Osteocyte (in vitro differentiated cells): ENCODE measurements at regions not wholly inside any gene's neighbourhood (a gene's known extent, or its start where the extent isn't known, plus 50 kb on each side); places are given as distances from the start of the nearest gene placed in this dataset.

Experiments used
- DNase-seq: peaks from one replicate; pipeline ENCODE4 v3.0.0; 2021; ENCODE audit warnings: mixed read lengths; ENCODE audit not compliant: unreplicated experiment; ENCODE audit errors: extremely low spot score
- H3K27ac Mint-ChIP-seq: one replicate; pipeline ENCODE4 v1.8.0; 2021; ENCODE audit warnings: mild to moderate bottlenecking, mixed read lengths; ENCODE audit not compliant: unreplicated experiment
- H3K27me3 Mint-ChIP-seq: one replicate; pipeline ENCODE4 v1.8.0; 2021; ENCODE audit warnings: mixed read lengths; ENCODE audit not compliant: unreplicated experiment
- H3K36me3 Mint-ChIP-seq: one replicate; pipeline ENCODE4 v1.8.0; 2021; ENCODE audit warnings: mixed read lengths; ENCODE audit not compliant: unreplicated experiment
- H3K4me1 Mint-ChIP-seq: one replicate; pipeline ENCODE4 v1.8.0; 2021; ENCODE audit warnings: mixed read lengths; ENCODE audit not compliant: unreplicated experiment
- H3K4me3 Mint-ChIP-seq: one replicate; pipeline ENCODE4 v1.8.0; 2021; ENCODE audit warnings: mild to moderate bottlenecking, moderate library complexity, mixed read lengths; ENCODE audit not compliant: unreplicated experiment
- H3K9me3 Mint-ChIP-seq: one replicate; pipeline ENCODE4 v1.8.0; 2021; ENCODE audit warnings: mixed read lengths; ENCODE audit not compliant: unreplicated experiment
- CTCF ChIP-seq: fragments of 200-600 bp; sonication (generic); IDR thresholded peaks from 2 replicates; pipeline ENCODE4 v1.5.0; 2021; ENCODE audit warnings: antibody characterized with exemption, mild to moderate bottlenecking, moderate library complexity

DNA sequence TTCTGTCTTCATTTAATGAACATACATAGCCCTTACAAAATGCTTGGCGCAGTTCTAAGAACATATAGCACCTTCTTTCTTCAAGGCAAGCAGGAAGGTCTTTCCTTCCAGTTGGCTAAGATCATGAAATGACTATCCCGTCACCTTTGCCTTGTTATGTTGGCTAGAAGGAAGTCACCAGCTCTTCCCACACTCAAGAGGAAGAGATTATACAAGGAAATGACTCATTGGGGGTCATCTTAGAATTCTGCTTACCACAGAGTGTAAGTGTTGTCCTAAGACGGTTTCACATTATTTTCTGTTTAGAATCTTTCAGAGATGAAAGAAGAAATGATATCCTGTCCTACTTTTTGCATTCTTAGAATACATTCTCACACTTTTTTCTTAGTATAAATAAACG is 808.0 kb upstream of the LUZP2 start:
- no peaks in the 10 kb centered on the region for H3K9me3 Mint-ChIP-seq
- H3K27me3 Mint-ChIP-seq: no peaks in the 10 kb centered on the region
- DNase-seq: no peak
- H3K4me3 Mint-ChIP-seq: no peak overlapping the region
- H3K27ac Mint-ChIP-seq: no peak overlapping the region
- H3K36me3 Mint-ChIP-seq: no peaks in the 10 kb centered on the region
- H3K4me1 Mint-ChIP-seq: peaks cover 8% of the 10 kb centered on the region
- TF ChIP-seq CTCF: no peak

DNA sequence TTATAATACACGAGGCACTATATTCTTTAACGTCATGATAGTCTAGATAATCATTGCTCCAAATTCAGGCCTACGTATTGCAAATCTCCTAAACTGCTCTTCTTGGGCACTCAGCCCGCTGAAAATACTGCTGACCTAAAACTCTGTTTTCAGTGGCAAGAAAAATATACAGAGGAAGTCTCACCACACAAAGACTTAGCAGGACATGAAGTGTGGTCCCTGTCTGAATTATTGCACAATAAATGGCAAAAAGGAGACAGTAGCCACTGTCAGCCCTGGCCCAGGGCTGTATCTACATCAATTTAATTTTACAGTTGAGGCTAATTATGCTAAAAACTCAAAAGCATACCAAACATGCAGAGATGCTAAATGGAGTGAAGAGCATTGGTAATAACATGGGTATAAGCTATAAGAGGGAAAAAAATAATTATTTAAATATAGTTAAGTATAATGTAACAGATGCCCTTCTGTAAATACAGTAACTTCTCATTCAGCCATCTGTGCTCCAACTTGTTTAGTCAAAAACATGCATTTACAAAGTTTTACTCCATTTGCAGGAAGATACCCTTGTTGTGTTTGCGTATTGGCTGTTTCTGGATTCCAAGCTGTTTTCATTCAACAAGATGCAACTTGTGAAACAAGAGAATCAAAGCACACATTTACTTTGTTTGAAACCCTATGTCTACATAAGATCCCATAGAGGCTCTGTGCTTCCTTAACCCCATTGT is 800.0 kb upstream of the LUZP2 start:
- no peaks in the 10 kb centered on the region for H3K27me3 Mint-ChIP-seq
- H3K27ac Mint-ChIP-seq: no peak overlapping the region
- no peaks in the 10 kb centered on the region for H3K36me3 Mint-ChIP-seq
- no peaks in the 10 kb centered on the region for H3K4me1 Mint-ChIP-seq
- no peak for DNase-seq
- no peak for TF ChIP-seq CTCF
- H3K9me3 Mint-ChIP-seq: no peaks in the 10 kb centered on the region
- no peak overlapping the region for H3K4me3 Mint-ChIP-seq

DNA sequence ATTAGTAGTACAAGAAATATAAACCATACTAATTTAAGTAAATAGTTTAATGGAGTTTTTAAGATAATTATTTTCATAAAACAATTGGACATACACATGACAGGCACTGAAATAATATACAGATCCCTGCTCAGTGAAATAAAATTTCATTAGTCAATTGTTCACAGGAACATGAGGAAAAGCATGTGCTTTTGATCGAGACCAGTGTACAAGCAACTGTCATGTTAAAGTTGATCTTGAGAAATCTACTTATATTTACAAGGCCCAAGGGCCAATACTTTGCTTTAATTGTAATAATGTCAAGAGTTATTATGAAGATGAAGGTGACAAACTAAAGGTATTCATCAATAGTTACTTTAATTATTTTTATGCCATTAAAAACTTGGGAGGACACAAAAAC is 792.7 kb upstream of the LUZP2 start:
- TF ChIP-seq CTCF: no peak
- Mint-ChIP-seq H3K4me3 (no peak overlapping the region), H3K27me3 (no peaks in the 10 kb centered on the region), H3K27ac (no peak overlapping the region), H3K4me1 (no peaks in the 10 kb centered on the region), H3K36me3 (no peaks in the 10 kb centered on the region), H3K9me3 (peaks cover 6% of the 10 kb centered on the region)
- no peak for DNase-seq

- Mint-ChIP-seq H3K36me3 (peaks cover 6% of the 10 kb centered on the region), H3K27me3 (no peaks in the 10 kb centered on the region), H3K9me3 (peaks cover 20% of the 10 kb centered on the region), H3K27ac (no peak overlapping the region), H3K4me1 (no peaks in the 10 kb centered on the region), H3K4me3 (no peak overlapping the region)
- no peak for DNase-seq
- no peak for TF ChIP-seq CTCF
Measured at GRCh38 chr11:23711981-23712380, 784.9 kb upstream of the LUZP2 start.

GRCh38 chr11:23719016-23719415 is 777.8 kb upstream of the LUZP2 start:
- TF ChIP-seq CTCF: no peak
- no peaks in the 10 kb centered on the region for H3K36me3 Mint-ChIP-seq
- no peaks in the 10 kb centered on the region for H3K4me1 Mint-ChIP-seq
- H3K27me3 Mint-ChIP-seq: no peaks in the 10 kb centered on the region
- no peak overlapping the region for H3K4me3 Mint-ChIP-seq
- H3K27ac Mint-ChIP-seq: no peak overlapping the region
- peaks cover 1% of the 10 kb centered on the region for H3K9me3 Mint-ChIP-seq
- no peak for DNase-seq
